ENCODE measurements at regions not wholly inside any gene's neighbourhood (a gene's known extent, or its start where the extent isn't known, plus 50 kb on each side); places are given as distances from the start of the nearest gene placed in this dataset.

- no peak for FAIRE-seq
- no peak for TF ChIP-seq CTCF (IDR thresholded peaks at IDR 0.05; ENCODE audit: insufficient read depth, missing control alignments)
- no peak for DNase-seq (ENCODE audit: insufficient read length, low spot score)
Observed at GRCh38 chr5:68759593-68759992, 334.2 kb upstream of the SLC30A5 start.

DNA sequence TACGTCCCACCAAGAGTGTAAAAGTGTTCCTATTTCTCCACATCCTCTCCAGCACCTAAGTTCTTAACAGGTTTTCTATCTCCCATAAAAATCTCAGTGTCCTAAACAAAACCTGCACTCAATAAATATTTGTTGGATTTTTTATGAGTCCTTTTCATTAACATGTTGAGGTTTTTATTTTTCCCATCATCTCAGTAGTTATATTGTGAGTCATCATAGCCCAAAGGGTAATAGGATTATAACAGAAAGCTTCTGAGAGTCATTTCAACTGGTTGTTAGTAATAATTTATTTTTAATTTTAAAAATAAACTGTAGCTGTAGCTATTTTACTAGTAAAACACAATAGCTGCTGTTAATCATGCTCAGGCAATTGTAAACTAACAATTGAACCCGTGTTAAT, 331.6 kb upstream of the SLC30A5 start:
- TF ChIP-seq CTCF (IDR thresholded peaks at IDR 0.05; ENCODE audit: insufficient read depth, missing control alignments): no peak
- no peak for DNase-seq (ENCODE audit: insufficient read length, low spot score)
- FAIRE-seq: no peak

DNA sequence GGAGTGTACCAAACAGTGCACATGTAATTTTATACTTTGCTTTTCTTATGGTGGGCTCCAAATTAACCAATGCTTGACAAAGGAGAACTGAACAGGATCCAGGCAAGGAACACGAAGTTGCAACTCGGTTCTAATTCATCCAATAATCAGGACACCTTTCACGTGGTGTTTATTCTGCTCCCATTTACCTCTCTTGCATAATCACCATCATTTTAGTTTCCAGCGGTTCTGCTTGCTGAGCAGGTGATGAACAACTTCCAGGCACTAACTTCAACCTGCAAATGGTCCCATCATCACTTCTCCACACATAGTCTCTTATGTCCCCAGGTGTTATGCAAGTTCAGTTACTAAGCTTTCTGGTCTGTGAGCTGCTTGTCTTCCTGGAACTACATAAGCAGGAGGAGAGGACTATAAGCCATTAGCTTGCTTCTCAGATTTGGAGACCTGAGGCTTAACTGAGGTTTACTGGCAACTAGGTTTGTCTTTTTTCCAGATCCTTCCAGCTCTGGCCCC, 326.8 kb upstream of the SLC30A5 start:
- no peak for DNase-seq (ENCODE audit: insufficient read length, low spot score)
- TF ChIP-seq CTCF (IDR thresholded peaks at IDR 0.05; ENCODE audit: insufficient read depth, missing control alignments): no peak
- FAIRE-seq: no peak

GRCh38 chr5:68770551-68770950, 323.3 kb upstream of the SLC30A5 start:
- DNase-seq (ENCODE audit: insufficient read length, low spot score): peak; percentile 30

DNA sequence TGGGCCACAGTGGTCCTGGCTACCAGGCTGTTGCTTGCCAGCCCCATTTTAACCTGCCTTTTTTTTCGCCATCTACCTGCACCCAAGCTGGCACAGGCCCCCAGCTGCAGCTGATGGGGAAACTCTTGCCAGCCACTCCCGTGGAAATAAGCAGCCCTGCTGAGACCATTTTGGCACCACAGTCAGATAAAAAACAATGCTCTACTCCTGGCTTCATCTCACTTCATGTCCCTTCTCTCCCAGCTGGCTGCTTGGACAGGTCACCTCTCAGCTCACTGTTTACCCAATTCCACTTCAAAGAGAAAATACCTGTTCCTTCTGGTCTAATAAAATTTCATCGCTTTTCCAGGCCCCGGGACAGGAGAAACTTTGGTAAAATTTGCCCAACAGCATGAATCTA, 322.6 kb upstream of the SLC30A5 start:
- no peak for TF ChIP-seq CTCF (IDR thresholded peaks at IDR 0.05; ENCODE audit: insufficient read depth, missing control alignments)
- DNase-seq (ENCODE audit: insufficient read length, low spot score) (no peak), FAIRE-seq (no peak)

More at GRCh38 chr5:68770551-68770950, 323.3 kb upstream of the SLC30A5 start:
- FAIRE-seq: peak; percentile 41
- no peak for TF ChIP-seq CTCF (IDR thresholded peaks at IDR 0.05; ENCODE audit: insufficient read depth, missing control alignments)

GRCh38 chr5:68771732-68772131, 322.1 kb upstream of the SLC30A5 start:
- DNase-seq (ENCODE audit: insufficient read length, low spot score) (no peak), FAIRE-seq (no peak)
- no peak for TF ChIP-seq CTCF (IDR thresholded peaks at IDR 0.05; ENCODE audit: insufficient read depth, missing control alignments)

GRCh38 chr5:68776381-68776780, 317.4 kb upstream of the SLC30A5 start:
- TF ChIP-seq CTCF (IDR thresholded peaks at IDR 0.05; ENCODE audit: insufficient read depth, missing control alignments): no peak
- FAIRE-seq: no peak
- no peak for DNase-seq (ENCODE audit: insufficient read length, low spot score)

Data from D721Med (cell line).